ENCODE measurements at regions not wholly inside any gene's neighbourhood (a gene's known extent, or its start where the extent isn't known, plus 50 kb on each side); places are given as distances from the start of the nearest gene placed in this dataset.

DNA sequence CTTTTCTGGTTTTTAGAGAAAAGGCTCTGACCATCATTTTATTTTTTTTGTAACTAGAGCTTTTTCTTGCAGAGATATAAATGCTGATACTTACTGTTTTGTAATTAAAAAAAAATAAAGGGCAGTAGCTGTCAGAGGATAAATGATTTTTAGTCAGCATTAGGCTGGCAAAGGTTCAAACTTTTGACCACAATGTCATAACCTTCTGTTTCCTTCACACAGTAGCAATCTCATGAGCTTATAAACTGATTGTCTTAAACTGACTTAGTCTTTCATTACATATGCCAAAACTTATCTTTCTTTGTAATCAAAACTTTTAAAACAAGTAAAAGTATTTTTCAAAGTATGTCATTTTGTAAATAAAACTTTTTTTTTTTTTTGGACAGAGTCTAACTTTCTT lies 841.9 kb downstream of the OTOL1 start:
- TF ChIP-seq, protein P1, sequence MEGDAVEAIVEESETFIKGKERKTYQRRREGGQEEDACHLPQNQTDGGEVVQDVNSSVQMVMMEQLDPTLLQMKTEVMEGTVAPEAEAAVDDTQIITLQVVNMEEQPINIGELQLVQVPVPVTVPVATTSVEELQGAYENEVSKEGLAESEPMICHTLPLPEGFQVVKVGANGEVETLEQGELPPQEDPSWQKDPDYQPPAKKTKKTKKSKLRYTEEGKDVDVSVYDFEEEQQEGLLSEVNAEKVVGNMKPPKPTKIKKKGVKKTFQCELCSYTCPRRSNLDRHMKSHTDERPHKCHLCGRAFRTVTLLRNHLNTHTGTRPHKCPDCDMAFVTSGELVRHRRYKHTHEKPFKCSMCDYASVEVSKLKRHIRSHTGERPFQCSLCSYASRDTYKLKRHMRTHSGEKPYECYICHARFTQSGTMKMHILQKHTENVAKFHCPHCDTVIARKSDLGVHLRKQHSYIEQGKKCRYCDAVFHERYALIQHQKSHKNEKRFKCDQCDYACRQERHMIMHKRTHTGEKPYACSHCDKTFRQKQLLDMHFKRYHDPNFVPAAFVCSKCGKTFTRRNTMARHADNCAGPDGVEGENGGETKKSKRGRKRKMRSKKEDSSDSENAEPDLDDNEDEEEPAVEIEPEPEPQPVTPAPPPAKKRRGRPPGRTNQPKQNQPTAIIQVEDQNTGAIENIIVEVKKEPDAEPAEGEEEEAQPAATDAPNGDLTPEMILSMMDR (IDR thresholded peaks at IDR 0.05; ENCODE audit: low read depth, low read length): no peak
- CTCF ChIA-PET: interaction anchor here (1.2 to 1.5 kb wide), 2 partner anchors 10 to 11 kb away, joined by 3 to 4 read pairs; no protein-coding TSS in a partner anchor

DNA sequence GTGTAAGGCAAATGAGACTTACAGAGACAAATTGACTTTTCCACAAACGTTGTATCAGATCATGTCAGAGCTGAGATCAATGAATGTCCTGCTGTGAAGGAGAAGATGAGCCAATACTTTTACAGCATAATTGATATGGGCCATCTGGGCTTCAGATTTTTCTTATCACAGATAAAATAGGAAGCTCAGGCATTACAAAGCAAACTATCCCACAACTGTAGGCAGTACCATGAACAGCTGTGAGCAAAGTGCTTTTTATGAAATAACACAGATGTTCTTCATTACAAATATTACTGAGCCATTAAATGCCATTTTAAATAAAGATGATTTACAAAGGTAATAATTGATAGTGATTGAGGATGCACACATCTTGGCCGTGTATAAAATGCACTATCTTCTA lies 852.3 kb downstream of the OTOL1 start:
- Histone ChIP-seq H3K9me3 (ENCODE audit: control insufficient read depth, insufficient read depth, low read length) (no peaks in the 10 kb centered on the region), H3K27ac (ENCODE audit: low read depth, low read length) (no peak overlapping the region), H3K27me3 (ENCODE audit: control insufficient read depth, insufficient read depth, low read length) (no peaks in the 10 kb centered on the region), H3K4me3 (ENCODE audit: low read depth, low read length) (no peak overlapping the region)
- TF ChIP-seq, protein P1 (IDR thresholded peaks at IDR 0.05; ENCODE audit: low read depth, low read length): no peak
- ChIA-PET POLR2A (interaction anchor here (0.5 kb wide), 1 partner anchor 461 kb away, joined by 3 read pairs; no protein-coding TSS in a partner anchor), CTCF (no interaction called here)
- no peak for DNase-seq (ENCODE audit: low read depth, low spot score)

More for the DNA sequence above, 841.9 kb downstream of the OTOL1 start:
- Histone ChIP-seq H3K9me3 (ENCODE audit: control insufficient read depth, insufficient read depth, low read length) (peaks cover 6% of the 10 kb centered on the region; the same call in 1 of the 2 replicates), H3K4me3 (ENCODE audit: low read depth, low read length) (no peak overlapping the region), H3K27ac (ENCODE audit: low read depth, low read length) (no peak overlapping the region), H3K27me3 (ENCODE audit: control insufficient read depth, insufficient read depth, low read length) (no peaks in the 10 kb centered on the region)
- no peak for DNase-seq (ENCODE audit: low read depth, low spot score)
- POLR2A ChIA-PET: interaction anchor here (0.6 kb wide), 1 partner anchor 43 kb away, joined by 3 read pairs; no protein-coding TSS in a partner anchor

DNA sequence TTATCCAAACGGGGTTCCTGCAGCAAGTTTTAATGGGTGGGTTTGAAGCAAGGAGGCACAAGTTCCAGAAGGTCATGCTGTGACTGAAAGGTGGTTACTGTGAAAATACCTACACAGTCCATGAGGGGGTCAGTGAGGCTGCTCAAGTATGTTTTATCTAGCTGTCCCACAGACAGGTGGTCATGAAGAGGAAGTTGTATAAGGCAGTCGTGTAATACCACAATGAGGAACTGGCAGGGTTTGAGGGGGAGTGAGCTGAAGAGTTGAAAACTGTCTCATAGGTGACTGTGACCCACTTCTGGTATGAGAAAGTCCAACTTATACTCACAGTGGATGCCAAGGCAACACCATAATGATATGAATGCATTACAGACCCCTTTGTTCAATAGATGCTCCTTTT lies 856.8 kb downstream of the OTOL1 start:
- TF ChIP-seq, protein P1 (IDR thresholded peaks at IDR 0.05; ENCODE audit: low read depth, low read length): no peak

DNA sequence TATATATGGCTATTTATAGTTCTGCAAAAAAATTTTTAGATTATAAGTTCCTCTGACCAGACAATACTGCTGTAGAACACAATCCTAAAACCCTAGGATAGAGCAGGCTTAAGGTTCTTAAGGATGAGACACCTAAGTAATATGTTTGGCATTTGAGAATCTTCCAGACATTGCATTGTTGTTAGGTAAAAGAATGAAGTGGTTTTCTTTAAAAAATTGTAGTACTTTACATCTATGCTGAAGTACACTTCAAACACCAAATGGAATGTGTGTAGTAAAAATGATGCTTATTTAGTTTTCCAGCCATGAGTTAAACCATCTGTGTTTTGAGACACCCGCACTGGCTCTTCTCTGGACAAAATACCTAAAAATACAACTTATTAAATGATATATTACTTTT lies 857.7 kb downstream of the OTOL1 start:
- POLR2A ChIA-PET: interaction anchor here (1.1 to 1.6 kb wide), 2 partner anchors 14 to 59 kb away, joined by 3 to 6 read pairs; no protein-coding TSS in a partner anchor
- H3K9me3 ChIP-seq (ENCODE audit: control insufficient read depth, insufficient read depth, low read length): no peaks in the 10 kb centered on the region
- H3K27me3 ChIP-seq (ENCODE audit: control insufficient read depth, insufficient read depth, low read length): no peaks in the 10 kb centered on the region
- TF ChIP-seq, protein P1 (IDR thresholded peaks at IDR 0.05; ENCODE audit: low read depth, low read length): no peak
- CTCF ChIA-PET: interaction anchor here (2.1 kb wide), 1 partner anchor 10 kb away, joined by 4 read pairs; no protein-coding TSS in a partner anchor
- DNase-seq (ENCODE audit: low read depth, low spot score): peak; percentile 55
- H3K4me3 ChIP-seq (ENCODE audit: low read depth, low read length): no peak overlapping the region
- no peak overlapping the region for H3K27ac ChIP-seq (ENCODE audit: low read depth, low read length)

More for the DNA sequence above, 856.8 kb downstream of the OTOL1 start:
- CTCF ChIA-PET: interaction anchor here (2.1 kb wide), 1 partner anchor 9 kb away, joined by 4 read pairs; no protein-coding TSS in a partner anchor
- no peak for DNase-seq (ENCODE audit: low read depth, low spot score)
- POLR2A ChIA-PET: interaction anchor here (1.6 kb wide), 1 partner anchor 14 kb away, joined by 6 read pairs; no protein-coding TSS in a partner anchor
- H3K27me3 ChIP-seq (ENCODE audit: control insufficient read depth, insufficient read depth, low read length): no peaks in the 10 kb centered on the region
- no peaks in the 10 kb centered on the region for H3K9me3 ChIP-seq (ENCODE audit: control insufficient read depth, insufficient read depth, low read length)
- no peak overlapping the region for H3K27ac ChIP-seq (ENCODE audit: low read depth, low read length)
- no peak overlapping the region for H3K4me3 ChIP-seq (ENCODE audit: low read depth, low read length)

DNA sequence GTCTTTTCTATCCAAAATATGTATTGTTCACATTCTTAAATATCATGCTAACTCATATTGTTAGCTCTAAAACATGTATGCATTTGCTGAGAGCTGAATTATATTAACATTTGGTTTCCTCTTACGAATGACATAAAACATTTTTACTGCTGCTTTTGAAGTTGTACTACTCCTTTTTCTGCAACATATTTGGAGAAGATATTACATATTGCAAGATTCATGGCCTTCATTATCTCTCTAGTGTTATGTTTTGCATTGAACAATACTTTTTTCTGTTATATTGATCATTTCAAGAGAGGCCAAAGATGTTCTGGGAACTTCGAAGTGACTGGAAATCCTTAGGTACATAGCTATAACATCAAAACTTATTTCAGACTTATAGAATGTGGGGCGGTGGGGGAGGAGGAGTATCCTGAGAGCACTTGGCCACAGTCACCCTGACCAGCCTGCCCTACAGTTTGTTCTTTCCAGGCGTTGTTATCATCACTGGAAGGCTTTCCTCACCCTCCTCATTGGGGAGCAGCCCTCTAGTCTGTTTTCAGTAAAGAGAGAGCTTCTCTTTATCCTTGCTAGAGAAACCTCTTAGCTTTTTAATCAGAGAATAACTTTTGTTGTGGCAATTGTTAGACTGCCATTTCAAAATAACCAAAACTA lies 868.6 kb downstream of the OTOL1 start:
- TF ChIP-seq, protein P1 (IDR thresholded peaks at IDR 0.05; ENCODE audit: low read depth, low read length): no peak
- H3K9me3 ChIP-seq (ENCODE audit: control insufficient read depth, insufficient read depth, low read length): no peaks in the 10 kb centered on the region
- H3K27me3 ChIP-seq (ENCODE audit: control insufficient read depth, insufficient read depth, low read length): no peaks in the 10 kb centered on the region
- no peak for DNase-seq (ENCODE audit: low read depth, low spot score)
- CTCF ChIA-PET: interaction anchor here (0.9 to 1.2 kb wide), 2 partner anchors 10 to 450 kb away, joined by 3 read pairs; no protein-coding TSS in a partner anchor
- no peak overlapping the region for H3K27ac ChIP-seq (ENCODE audit: low read depth, low read length)
- POLR2A ChIA-PET: no interaction called here
- H3K4me3 ChIP-seq (ENCODE audit: low read depth, low read length): no peak overlapping the region
